Uterus (tissue), 3 donors: ENCODE measurements at regions not wholly inside any gene's neighbourhood (a gene's known extent, or its start where the extent isn't known, plus 50 kb on each side); places are given as distances from the start of the nearest gene placed in this dataset.

Experiments
- DNase-seq, 2 donors: peaks; one replicate each; pipeline ENCODE4 v3.0.0-alpha.2; 2019 to 2020
- H3K27ac ChIP-seq, 2 donors: fragments of 200-600 bp; sonication (generic); 1 replicate in 1 of 2; 2 replicates in 1 of 2; pipeline ENCODE4 v1.5.1; 2016 to 2018
- H3K27me3 ChIP-seq, 2 donors: fragments of 200-600 bp; sonication (generic); one replicate each; pipeline ENCODE4 v1.5.1; 2018 to 2019; ENCODE audit warnings: control low read depth in 1 of 2
- H3K36me3 ChIP-seq, 2 donors: fragments of 200-600 bp; sonication (generic); one replicate each; pipeline ENCODE4 v1.5.1; 2019; ENCODE audit warnings: control low read depth in 1 of 2
- H3K4me1 ChIP-seq, 2 donors: fragments of 200-600 bp; sonication (generic); one replicate each; pipeline ENCODE4 v1.5.1; 2018 to 2019; ENCODE audit warnings: control low read depth in 1 of 2
- H3K4me3 ChIP-seq, 2 donors: fragments of 200-600 bp; sonication (generic); 1 replicate in 1 of 2; 2 replicates in 1 of 2; pipeline ENCODE4 v1.5.1; 2018 to 2019; ENCODE audit warnings: mild to moderate bottlenecking in 1 of 2
- H3K9me3 ChIP-seq, 2 donors: fragments of 200-600 bp; sonication (generic); one replicate each; pipeline ENCODE4 v1.5.1; 2019; ENCODE audit warnings: control low read depth in 1 of 2
- POLR2A ChIP-seq, 2 donors: fragments of 450-650 bp; IDR thresholded peaks; one replicate each; pipeline ENCODE4 v1.6.1; 2016; ENCODE audit warnings: antibody characterized with exemption in 2 of 2, mild to moderate bottlenecking in 1 of 2, moderate library complexity in 1 of 2
- intact Hi-C: fragments of 100-400 bp; cut with DNase I; formaldehyde crosslinking; loops from one replicate; pipeline ENCODE4 v1.15.1; 2023; ENCODE audit warnings: low total_unique reads
- TF ChIP-seq, protein P1 (sequence below), 4 experiments: fragments of 200-600 bp in 2 of 4; fragments of 450-650 bp in 2 of 4; sonication (generic) in 2 of 4; IDR thresholded peaks; one replicate each; pipeline ENCODE4 v1.5.1; 2016 to 2019; ENCODE audit warnings: antibody characterized with exemption in 4 of 4, mild to moderate bottlenecking in 2 of 4, moderate library complexity in 1 of 4
- donor health status: DM: yes; HTN: yes; CAD: no.

DNA sequence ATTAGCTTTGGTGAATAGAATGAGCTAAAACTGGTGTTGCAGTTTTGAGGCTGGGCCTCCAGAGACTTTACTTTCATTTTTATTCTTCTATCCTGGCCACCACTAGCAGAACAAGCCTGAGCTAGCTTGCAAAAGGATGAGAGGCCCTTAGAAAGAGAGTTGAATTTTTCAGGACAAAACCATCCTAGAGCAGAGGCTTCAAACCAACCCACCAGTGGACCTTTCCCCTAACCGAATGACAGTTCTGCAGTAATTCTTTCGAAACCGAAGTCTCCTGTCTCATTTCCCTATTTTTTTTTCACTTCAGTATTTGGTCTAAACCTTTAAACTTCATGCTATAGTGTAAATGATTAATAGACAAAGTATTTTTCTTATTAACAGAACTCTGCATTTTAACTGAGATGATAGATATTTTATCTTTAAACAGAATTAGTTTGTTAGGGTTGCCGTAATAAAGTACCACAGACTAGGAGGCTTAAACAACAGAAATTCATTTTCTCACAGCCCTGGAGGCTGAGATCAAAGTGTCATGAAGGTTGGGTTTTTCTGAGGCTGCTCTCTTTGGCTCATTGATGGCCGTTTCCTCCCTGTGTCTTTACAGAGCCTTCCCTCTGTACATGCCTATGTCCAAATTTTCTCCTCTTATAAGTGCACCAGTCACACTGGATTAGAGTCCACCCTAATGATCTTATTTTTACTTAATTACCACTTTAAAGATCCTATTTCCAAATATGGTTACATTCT, 80.6 kb upstream of the PAK5 start:
- H3K27me3 ChIP-seq = no peaks in the 10 kb centered on the region
- no peaks in the 10 kb centered on the region for H3K4me1 ChIP-seq
- TF ChIP-seq, protein P1, sequence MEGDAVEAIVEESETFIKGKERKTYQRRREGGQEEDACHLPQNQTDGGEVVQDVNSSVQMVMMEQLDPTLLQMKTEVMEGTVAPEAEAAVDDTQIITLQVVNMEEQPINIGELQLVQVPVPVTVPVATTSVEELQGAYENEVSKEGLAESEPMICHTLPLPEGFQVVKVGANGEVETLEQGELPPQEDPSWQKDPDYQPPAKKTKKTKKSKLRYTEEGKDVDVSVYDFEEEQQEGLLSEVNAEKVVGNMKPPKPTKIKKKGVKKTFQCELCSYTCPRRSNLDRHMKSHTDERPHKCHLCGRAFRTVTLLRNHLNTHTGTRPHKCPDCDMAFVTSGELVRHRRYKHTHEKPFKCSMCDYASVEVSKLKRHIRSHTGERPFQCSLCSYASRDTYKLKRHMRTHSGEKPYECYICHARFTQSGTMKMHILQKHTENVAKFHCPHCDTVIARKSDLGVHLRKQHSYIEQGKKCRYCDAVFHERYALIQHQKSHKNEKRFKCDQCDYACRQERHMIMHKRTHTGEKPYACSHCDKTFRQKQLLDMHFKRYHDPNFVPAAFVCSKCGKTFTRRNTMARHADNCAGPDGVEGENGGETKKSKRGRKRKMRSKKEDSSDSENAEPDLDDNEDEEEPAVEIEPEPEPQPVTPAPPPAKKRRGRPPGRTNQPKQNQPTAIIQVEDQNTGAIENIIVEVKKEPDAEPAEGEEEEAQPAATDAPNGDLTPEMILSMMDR (IDR thresholded peaks at IDR 0.05) = no peak
- TF ChIP-seq POLR2A (IDR thresholded peaks at IDR 0.05) = no peak
- no peaks in the 10 kb centered on the region for H3K36me3 ChIP-seq
- intact Hi-C loops = no loop called here
- H3K4me3 ChIP-seq = no peak overlapping the region
- H3K9me3 ChIP-seq = no peaks in the 10 kb centered on the region
- DNase-seq = no peak
- H3K27ac ChIP-seq = no peak overlapping the region

DNA sequence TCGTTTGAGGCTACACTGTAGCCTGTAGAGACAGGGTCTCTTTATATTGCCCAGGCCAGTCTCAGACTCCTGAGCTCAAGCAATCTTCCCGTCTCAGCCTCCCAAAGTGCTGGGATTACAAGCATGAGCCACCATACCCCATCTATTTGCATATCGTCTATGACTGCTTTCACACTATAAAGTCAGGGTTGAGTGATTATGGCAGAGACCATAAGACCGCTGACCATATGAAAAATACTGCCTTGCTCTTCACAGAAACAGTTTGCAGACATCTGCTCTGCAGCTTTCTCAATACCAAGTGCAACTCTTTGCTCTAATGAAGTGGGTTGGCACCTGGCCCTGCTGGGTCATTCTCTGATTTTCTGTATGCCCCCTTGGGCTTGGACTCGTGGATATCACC, 79.5 kb upstream of the PAK5 start:
- Histone ChIP-seq H3K27ac (no peak overlapping the region), H3K4me3 (no peak overlapping the region), H3K4me1 (no peaks in the 10 kb centered on the region), H3K9me3 (no peaks in the 10 kb centered on the region), H3K27me3 (no peaks in the 10 kb centered on the region), H3K36me3 (no peaks in the 10 kb centered on the region)
- DNase-seq = no peak
- TF ChIP-seq, protein P1 (IDR thresholded peaks at IDR 0.05) = no peak
- TF ChIP-seq POLR2A (IDR thresholded peaks at IDR 0.05) = no peak
- intact Hi-C loops = no loop called here

DNA sequence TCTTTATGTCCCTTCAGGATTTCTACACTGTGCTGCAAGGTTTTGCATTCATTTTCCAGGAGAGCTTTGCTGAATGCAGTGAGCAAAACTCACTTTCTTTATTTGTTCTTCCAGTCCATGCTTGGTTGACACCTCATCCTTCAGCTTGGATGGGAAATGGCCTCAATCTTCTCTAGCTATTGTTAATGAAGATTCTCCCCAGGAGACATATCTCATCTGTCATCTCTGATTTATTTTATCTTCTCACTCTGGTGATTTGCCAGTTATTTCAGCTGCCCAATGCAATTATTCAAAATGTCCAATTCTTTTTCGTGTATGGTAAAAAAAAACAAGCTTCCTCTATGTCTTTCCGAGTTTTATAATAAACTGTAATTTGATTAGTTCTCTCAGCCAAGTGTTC, 77.9 kb upstream of the PAK5 start:
- no peak overlapping the region for H3K4me3 ChIP-seq
- intact Hi-C loops = no loop called here
- DNase-seq = no peak
- no peak for TF ChIP-seq POLR2A (IDR thresholded peaks at IDR 0.05)
- TF ChIP-seq, protein P1 (IDR thresholded peaks at IDR 0.05) = no peak
- H3K27me3 ChIP-seq = no peaks in the 10 kb centered on the region
- H3K36me3 ChIP-seq = no peaks in the 10 kb centered on the region
- H3K4me1 ChIP-seq = no peaks in the 10 kb centered on the region
- no peaks in the 10 kb centered on the region for H3K9me3 ChIP-seq
- H3K27ac ChIP-seq = no peak overlapping the region

DNA sequence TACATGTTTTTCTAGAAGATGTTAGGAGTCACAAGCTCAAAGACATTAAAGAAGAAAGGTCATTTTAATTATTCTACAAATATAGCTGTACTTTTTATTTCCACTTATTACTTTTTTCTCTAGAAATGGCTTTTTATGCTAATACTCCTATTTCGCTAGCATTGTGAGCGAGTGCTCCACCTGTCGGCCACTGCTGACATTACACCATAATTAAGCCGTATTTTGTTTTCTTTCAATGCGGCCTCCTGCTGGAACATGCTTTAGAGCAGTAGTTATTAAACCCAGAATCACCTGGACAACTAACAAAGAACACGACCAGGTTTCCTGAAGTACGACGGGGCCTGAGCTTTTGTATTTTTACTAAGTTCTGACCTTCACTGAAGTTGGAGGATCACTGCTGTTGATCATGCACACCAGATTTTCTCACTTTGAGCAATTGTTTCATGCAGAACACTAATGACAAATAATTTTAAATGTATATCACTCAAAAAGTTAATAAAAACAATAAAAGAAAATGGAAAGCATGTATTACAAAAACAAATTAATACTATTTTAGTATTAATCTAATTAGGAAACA, 74.1 kb upstream of the PAK5 start:
- peak; percentile 15 to 22 for DNase-seq
- Histone ChIP-seq H3K9me3 (no peaks in the 10 kb centered on the region), H3K4me3 (no peak overlapping the region), H3K4me1 (no peaks in the 10 kb centered on the region), H3K27me3 (no peaks in the 10 kb centered on the region), H3K27ac (no peak overlapping the region), H3K36me3 (no peaks in the 10 kb centered on the region)
- intact Hi-C loops = no loop called here
- TF ChIP-seq, protein P1 (IDR thresholded peaks at IDR 0.05) = peak; percentile 57 to 73 (median 64)
- no peak for TF ChIP-seq POLR2A (IDR thresholded peaks at IDR 0.05)

DNA sequence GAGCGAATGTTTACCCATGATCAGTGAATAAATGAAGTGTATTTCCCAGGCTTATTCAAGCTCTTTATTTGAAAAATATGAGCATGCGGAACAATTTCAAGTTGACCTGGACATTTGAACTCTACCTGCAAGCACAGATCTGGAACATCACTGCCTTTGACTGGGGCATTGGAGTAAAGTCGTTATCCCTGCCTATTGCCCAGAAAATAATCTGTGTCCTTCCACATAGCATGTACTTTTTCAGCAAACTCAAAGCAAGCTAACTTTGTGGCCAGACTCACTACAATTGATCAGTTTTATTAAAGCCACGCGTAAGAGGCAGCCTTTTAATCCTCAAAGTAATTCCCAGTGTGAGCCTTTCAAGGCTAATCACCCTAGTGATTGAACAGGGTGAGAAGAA, 73.4 kb upstream of the PAK5 start:
- Histone ChIP-seq H3K27me3 (no peaks in the 10 kb centered on the region), H3K4me1 (no peaks in the 10 kb centered on the region), H3K36me3 (no peaks in the 10 kb centered on the region), H3K9me3 (no peaks in the 10 kb centered on the region), H3K27ac (no peak overlapping the region), H3K4me3 (no peak overlapping the region)
- TF ChIP-seq, protein P1 (IDR thresholded peaks at IDR 0.05) = no peak
- no peak for TF ChIP-seq POLR2A (IDR thresholded peaks at IDR 0.05)
- DNase-seq = no peak
- intact Hi-C loops = no loop called here
